ENCODE measurements at regions not wholly inside any gene's neighbourhood (a gene's known extent, or its start where the extent isn't known, plus 50 kb on each side); places are given as distances from the start of the nearest gene placed in this dataset.
"Not testable (repeated sequence)": the region's sequence is repeated elsewhere in the genome, so short reads cannot be mapped to it uniquely, and the experiment has no call there.

DNA sequence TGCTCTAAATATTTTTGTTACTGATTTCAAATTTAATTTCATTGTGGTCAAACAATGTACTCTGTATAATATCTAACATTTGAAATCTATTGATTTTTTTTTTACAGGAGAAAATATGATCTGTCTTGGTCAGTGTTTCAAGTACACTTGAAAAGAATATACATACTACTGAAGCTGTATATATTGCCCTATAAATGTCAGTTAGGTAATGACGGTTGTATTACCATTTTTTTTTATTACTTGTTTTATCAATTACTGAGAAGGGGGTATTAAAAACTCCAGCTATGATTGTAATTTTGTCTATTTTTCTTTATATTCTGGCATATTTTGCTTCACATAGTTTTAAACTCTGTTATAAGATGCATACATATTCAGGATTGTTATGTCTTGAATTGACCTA lies 59.7 kb upstream of the CACHD1 start:
- TF ChIP-seq SP1 (IDR thresholded peaks at IDR 0.05) (no peak), TAF1 (conservative IDR thresholded peaks at IDR 0.05) (no peak), RAD21 (IDR thresholded peaks at IDR 0.05) (no peak), FOXA2 (IDR thresholded peaks at IDR 0.05) (no peak), JUND (IDR thresholded peaks at IDR 0.05) (no peak), HNF4G (IDR thresholded peaks at IDR 0.05) (no peak), ATF3 (IDR thresholded peaks at IDR 0.05) (no peak), FOXA1 (IDR thresholded peaks at IDR 0.05) (no peak), NR2F2 (IDR thresholded peaks at IDR 0.05) (no peak), HNF4A (conservative IDR thresholded peaks at IDR 0.05) (no peak), MAX (IDR thresholded peaks at IDR 0.05) (no peak)
- no peaks in the 10 kb centered on the region for H3K4me1 ChIP-seq (ENCODE audit: control insufficient read depth in 4 of 4, insufficient read depth in 4 of 4, low read length in 3 of 4)
- H3K27ac ChIP-seq (ENCODE audit: low read depth in 1 of 2, low read length in 2 of 2): no peak overlapping the region
- H3K9ac ChIP-seq (ENCODE audit: low read depth in 1 of 2, low read length in 2 of 2): no peak overlapping the region
- H3K27me3 ChIP-seq (ENCODE audit: control insufficient read depth in 4 of 4, insufficient read depth in 4 of 4, low read length in 3 of 4): no peaks in the 10 kb centered on the region
- H3K36me3 ChIP-seq (ENCODE audit: control insufficient read depth in 4 of 4, insufficient read depth in 3 of 4, low read depth in 1 of 4, low read length in 3 of 4): no peaks in the 10 kb centered on the region
- WGBS: 98% methylated on average over 1 of the region's 1 CpG
- DNase-seq (ENCODE audit: low spot score): no peak
- H3K4me3 ChIP-seq (ENCODE audit: low read depth in 1 of 3, low read length in 3 of 3): no peak overlapping the region
- no peaks in the 10 kb centered on the region for H3K9me3 ChIP-seq (ENCODE audit: control insufficient read depth in 4 of 4, low read length in 3 of 4)

- WGBS: 97% methylated on average over 45 of the region's 56 CpGs
- not testable (repeated sequence) for H3K9ac ChIP-seq (ENCODE audit: low read depth in 1 of 2, low read length in 2 of 2); H3K9me3 ChIP-seq (ENCODE audit: control insufficient read depth in 4 of 4, low read length in 3 of 4); DNase-seq (ENCODE audit: low spot score); H3K27me3 ChIP-seq (ENCODE audit: control insufficient read depth in 4 of 4, insufficient read depth in 4 of 4, low read length in 3 of 4); H3K27ac ChIP-seq (ENCODE audit: low read depth in 1 of 2, low read length in 2 of 2); H3K4me1 ChIP-seq (ENCODE audit: control insufficient read depth in 4 of 4, insufficient read depth in 4 of 4, low read length in 3 of 4); H3K36me3 ChIP-seq (ENCODE audit: control insufficient read depth in 4 of 4, insufficient read depth in 3 of 4, low read depth in 1 of 4, low read length in 3 of 4); H3K4me3 ChIP-seq (ENCODE audit: low read depth in 1 of 3, low read length in 3 of 3)
Measured at GRCh38 chr1:64414855-64415546, 54.9 kb upstream of the CACHD1 start.

- H3K4me3 ChIP-seq (ENCODE audit: low read depth in 1 of 3, low read length in 3 of 3): no peak overlapping the region
- WGBS: 96% methylated on average over 3 of the region's 3 CpGs
- H3K36me3 ChIP-seq (ENCODE audit: control insufficient read depth in 4 of 4, insufficient read depth in 3 of 4, low read depth in 1 of 4, low read length in 3 of 4): no peaks in the 10 kb centered on the region
- no peak overlapping the region for H3K9ac ChIP-seq (ENCODE audit: low read depth in 1 of 2, low read length in 2 of 2)
- TF ChIP-seq NR2F2 (IDR thresholded peaks at IDR 0.05) (no peak), RXRA (IDR thresholded peaks at IDR 0.05) (no peak), FOXA1 (IDR thresholded peaks at IDR 0.05) (no peak), ATF3 (IDR thresholded peaks at IDR 0.05) (no peak), REST (IDR thresholded peaks at IDR 0.05) (no peak), CTCF (IDR thresholded peaks at IDR 0.05; ENCODE audit: low read depth, low read length, missing input control) (no peak), EGR1 (IDR thresholded peaks at IDR 0.05; ENCODE audit: low read depth in 2 of 2) (no peak), RAD21 (IDR thresholded peaks at IDR 0.05) (no peak), FOXA2 (IDR thresholded peaks at IDR 0.05) (no peak), JUND (IDR thresholded peaks at IDR 0.05) (no peak), YY1 (IDR thresholded peaks at IDR 0.05) (no peak), TAF1 (conservative IDR thresholded peaks at IDR 0.05) (no peak), HNF4G (IDR thresholded peaks at IDR 0.05) (no peak), GABPA (IDR thresholded peaks at IDR 0.05 in 1 of 2, conservative IDR thresholded peaks at IDR 0.05 in 1 of 2) (no peak), HNF4A (conservative IDR thresholded peaks at IDR 0.05) (no peak), SP1 (IDR thresholded peaks at IDR 0.05) (no peak), MAX (IDR thresholded peaks at IDR 0.05) (no peak)
- TF ChIP-seq, protein P1, sequence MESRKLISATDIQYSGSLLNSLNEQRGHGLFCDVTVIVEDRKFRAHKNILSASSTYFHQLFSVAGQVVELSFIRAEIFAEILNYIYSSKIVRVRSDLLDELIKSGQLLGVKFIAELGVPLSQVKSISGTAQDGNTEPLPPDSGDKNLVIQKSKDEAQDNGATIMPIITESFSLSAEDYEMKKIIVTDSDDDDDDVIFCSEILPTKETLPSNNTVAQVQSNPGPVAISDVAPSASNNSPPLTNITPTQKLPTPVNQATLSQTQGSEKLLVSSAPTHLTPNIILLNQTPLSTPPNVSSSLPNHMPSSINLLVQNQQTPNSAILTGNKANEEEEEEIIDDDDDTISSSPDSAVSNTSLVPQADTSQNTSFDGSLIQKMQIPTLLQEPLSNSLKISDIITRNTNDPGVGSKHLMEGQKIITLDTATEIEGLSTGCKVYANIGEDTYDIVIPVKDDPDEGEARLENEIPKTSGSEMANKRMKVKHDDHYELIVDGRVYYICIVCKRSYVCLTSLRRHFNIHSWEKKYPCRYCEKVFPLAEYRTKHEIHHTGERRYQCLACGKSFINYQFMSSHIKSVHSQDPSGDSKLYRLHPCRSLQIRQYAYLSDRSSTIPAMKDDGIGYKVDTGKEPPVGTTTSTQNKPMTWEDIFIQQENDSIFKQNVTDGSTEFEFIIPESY (IDR thresholded peaks at IDR 0.05): no peak
- peaks cover 0 to 5% (median 2%) of the 10 kb centered on the region in 4 donors for H3K4me1 ChIP-seq (ENCODE audit: control insufficient read depth in 4 of 4, insufficient read depth in 4 of 4, low read length in 3 of 4)
- DNase-seq (ENCODE audit: low spot score): no peak
- H3K9me3 ChIP-seq (ENCODE audit: control insufficient read depth in 4 of 4, low read length in 3 of 4): no peaks in the 10 kb centered on the region
- H3K27ac ChIP-seq (ENCODE audit: low read depth in 1 of 2, low read length in 2 of 2): no peak overlapping the region
- no peaks in the 10 kb centered on the region for H3K27me3 ChIP-seq (ENCODE audit: control insufficient read depth in 4 of 4, insufficient read depth in 4 of 4, low read length in 3 of 4)
Measured at GRCh38 chr1:64417803-64418202, 52.1 kb upstream of the CACHD1 start.
